ENCODE measurements at regions not wholly inside any gene's neighbourhood (a gene's known extent, or its start where the extent isn't known, plus 50 kb on each side); places are given as distances from the start of the nearest gene placed in this dataset.
A peak's percentile ranks its signal among the peaks of the same experiment; 100 is the strongest.

- DNase-seq (ENCODE audit: low read depth) = no peak
Observed at GRCh38 chr1:114314098-114314497, 160.4 kb upstream of the SYT6 start.

- DNase-seq (ENCODE audit: low read depth) = peak; percentile 14
Observed at GRCh38 chr1:114310695-114311271, 157.1 kb upstream of the SYT6 start.

GRCh38 chr1:114302821-114303220 lies 149.2 kb upstream of the SYT6 start:
- no peak for DNase-seq (ENCODE audit: low read depth)

- DNase-seq (ENCODE audit: low read depth) = no peak
Observed at GRCh38 chr1:114299331-114299975, 145.8 kb upstream of the SYT6 start.

- DNase-seq (ENCODE audit: low read depth) = no peak
Observed at GRCh38 chr1:114298008-114298407, 144.3 kb upstream of the SYT6 start.

- no peak for DNase-seq (ENCODE audit: low read depth)
Observed at GRCh38 chr1:114296413-114296812, 142.7 kb upstream of the SYT6 start.

GRCh38 chr1:114295321-114295720 lies 141.7 kb upstream of the SYT6 start:
- no peak for DNase-seq (ENCODE audit: low read depth)

- DNase-seq (ENCODE audit: low read depth) = no peak
Observed at GRCh38 chr1:114292835-114293234, 139.2 kb upstream of the SYT6 start.

GRCh38 chr1:114292194-114292593 lies 138.5 kb upstream of the SYT6 start:
- no peak for DNase-seq (ENCODE audit: low read depth)

- DNase-seq (ENCODE audit: low read depth) = no peak
Observed at GRCh38 chr1:114290776-114291175, 137.1 kb upstream of the SYT6 start.

GRCh38 chr1:114290341-114290740 lies 136.7 kb upstream of the SYT6 start:
- no peak for DNase-seq (ENCODE audit: low read depth)

GRCh38 chr1:114289824-114290223 lies 136.2 kb upstream of the SYT6 start:
- no peak for DNase-seq (ENCODE audit: low read depth)

GRCh38 chr1:114289306-114289705 lies 135.6 kb upstream of the SYT6 start:
- no peak for DNase-seq (ENCODE audit: low read depth)

GRCh38 chr1:114286960-114287359 lies 133.3 kb upstream of the SYT6 start:
- DNase-seq (ENCODE audit: low read depth) = no peak

GRCh38 chr1:114286179-114286578 lies 132.5 kb upstream of the SYT6 start:
- DNase-seq (ENCODE audit: low read depth) = no peak

GRCh38 chr1:114282751-114283403 lies 129.2 kb upstream of the SYT6 start:
- DNase-seq (ENCODE audit: low read depth) = peak; percentile 84

- no peak for DNase-seq (ENCODE audit: low read depth)
Observed at GRCh38 chr1:114278911-114279310, 125.2 kb upstream of the SYT6 start.

GRCh38 chr1:114278430-114278829 lies 124.8 kb upstream of the SYT6 start:
- DNase-seq (ENCODE audit: low read depth) = no peak

GRCh38 chr1:114274621-114275317 lies 121.1 kb upstream of the SYT6 start:
- DNase-seq (ENCODE audit: low read depth) = no peak

- no peak for DNase-seq (ENCODE audit: low read depth)
Observed at GRCh38 chr1:114272593-114272992, 118.9 kb upstream of the SYT6 start.

- DNase-seq (ENCODE audit: low read depth) = no peak
Observed at GRCh38 chr1:114270718-114271117, 117.0 kb upstream of the SYT6 start.

GRCh38 chr1:114270282-114270681 lies 116.6 kb upstream of the SYT6 start:
- no peak for DNase-seq (ENCODE audit: low read depth)

- no peak for DNase-seq (ENCODE audit: low read depth)
Observed at GRCh38 chr1:114269539-114269938, 115.9 kb upstream of the SYT6 start.

All from CMK (cell line).